Cardiac septum (tissue), 1 donor: ENCODE measurements at regions not wholly inside any gene's neighbourhood (a gene's known extent, or its start where the extent isn't known, plus 50 kb on each side); places are given as distances from the start of the nearest gene placed in this dataset. TPM values are rescaled to one million over a fixed set of nuclear protein-coding genes. Genes with fewer than 3 reads are reported as not detected.

ENCODE experiments used
- DNase-seq: peaks from one replicate; pipeline ENCODE4 v3.0.0-alpha.2; 2020; ENCODE audit warnings: low spot score
- intact Hi-C: fragments of 100-400 bp; cut with DNase I; formaldehyde crosslinking; loops from one replicate; pipeline ENCODE4 v1.14.0; 2022
- microRNA-seq: library from miRNA; unstranded; fragments of <30 nt; microRNA quantifications from one replicate; pipeline ENCODE4 v1.2.0, GENCODE V29; 2020
- donor health status: DM: no; HTN: no; CAD: no.

GRCh38 chr3:67324554-67324953 lies 326.4 kb downstream of the KBTBD8 start:
- intact Hi-C loops = no loop called here
- no peak for DNase-seq

Small RNAs in the stretch of these regions (microRNA-seq; reads per million reads assigned to microRNA genes)
- gene MIR4272 = not detected
